ENCODE measurements at regions not wholly inside any gene's neighbourhood (a gene's known extent, or its start where the extent isn't known, plus 50 kb on each side); places are given as distances from the start of the nearest gene placed in this dataset.

DNA sequence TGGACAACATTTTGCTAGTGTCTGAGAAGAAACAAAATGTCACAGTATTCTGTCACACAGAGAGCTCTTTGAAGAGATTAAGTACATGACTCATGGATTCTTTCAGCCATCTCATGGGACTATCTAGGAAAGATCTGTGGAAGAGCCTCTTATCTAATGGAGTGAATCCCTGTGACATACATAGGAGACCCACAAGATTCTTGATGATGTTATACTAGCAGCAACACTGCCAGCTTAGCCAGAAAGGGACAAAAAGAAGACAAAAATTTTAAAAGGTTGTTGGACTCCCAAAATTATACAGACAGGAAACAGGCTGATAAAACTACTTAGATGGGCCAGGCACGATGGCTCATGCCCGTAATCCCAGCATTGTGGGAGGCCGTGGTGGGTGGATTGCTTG, 143.3 kb upstream of the MGAT5 start:
- TF ChIP-seq, protein P1, sequence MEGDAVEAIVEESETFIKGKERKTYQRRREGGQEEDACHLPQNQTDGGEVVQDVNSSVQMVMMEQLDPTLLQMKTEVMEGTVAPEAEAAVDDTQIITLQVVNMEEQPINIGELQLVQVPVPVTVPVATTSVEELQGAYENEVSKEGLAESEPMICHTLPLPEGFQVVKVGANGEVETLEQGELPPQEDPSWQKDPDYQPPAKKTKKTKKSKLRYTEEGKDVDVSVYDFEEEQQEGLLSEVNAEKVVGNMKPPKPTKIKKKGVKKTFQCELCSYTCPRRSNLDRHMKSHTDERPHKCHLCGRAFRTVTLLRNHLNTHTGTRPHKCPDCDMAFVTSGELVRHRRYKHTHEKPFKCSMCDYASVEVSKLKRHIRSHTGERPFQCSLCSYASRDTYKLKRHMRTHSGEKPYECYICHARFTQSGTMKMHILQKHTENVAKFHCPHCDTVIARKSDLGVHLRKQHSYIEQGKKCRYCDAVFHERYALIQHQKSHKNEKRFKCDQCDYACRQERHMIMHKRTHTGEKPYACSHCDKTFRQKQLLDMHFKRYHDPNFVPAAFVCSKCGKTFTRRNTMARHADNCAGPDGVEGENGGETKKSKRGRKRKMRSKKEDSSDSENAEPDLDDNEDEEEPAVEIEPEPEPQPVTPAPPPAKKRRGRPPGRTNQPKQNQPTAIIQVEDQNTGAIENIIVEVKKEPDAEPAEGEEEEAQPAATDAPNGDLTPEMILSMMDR (IDR thresholded peaks at IDR 0.05): no peak
- no peak for TF ChIP-seq POLR2A (IDR thresholded peaks at IDR 0.05)
